KMS-11 (cell line): ENCODE measurements at regions not wholly inside any gene's neighbourhood (a gene's known extent, or its start where the extent isn't known, plus 50 kb on each side); places are given as distances from the start of the nearest gene placed in this dataset.

Experiments used
- H2AFZ ChIP-seq: fragments of 200-600 bp; sonication (generic); 2 replicates; pipeline ENCODE4 v1.6.1; 2016; ENCODE audit warnings: antibody characterized with exemption, mixed run types, low read depth
- H3K27ac ChIP-seq: fragments of 200-600 bp; sonication (generic); 2 replicates; pipeline ENCODE4 v1.6.1; 2016; ENCODE audit warnings: mild to moderate bottlenecking, mixed run types
- H3K27me3 ChIP-seq: fragments of 200-600 bp; sonication (generic); 2 replicates; pipeline ENCODE4 v1.6.1; 2017; ENCODE audit warnings: mild to moderate bottlenecking, low read depth, mixed run types, moderate library complexity; ENCODE audit not compliant: insufficient read depth
- H3K36me3 ChIP-seq: fragments of 200-600 bp; sonication (generic); 2 replicates; pipeline ENCODE4 v1.6.1; 2017; ENCODE audit warnings: mild to moderate bottlenecking, mixed run types; ENCODE audit not compliant: insufficient read depth
- H3K4me1 ChIP-seq: fragments of 200-600 bp; sonication (generic); 2 replicates; pipeline ENCODE4 v1.6.1; 2016; ENCODE audit warnings: mild to moderate bottlenecking, low read depth, mixed run types; ENCODE audit not compliant: poor library complexity, severe bottlenecking
- H3K4me2 ChIP-seq: fragments of 200-600 bp; sonication (generic); 2 replicates; pipeline ENCODE4 v1.7.0; 2016; ENCODE audit warnings: mild to moderate bottlenecking, mixed run types
- H3K4me3 ChIP-seq: fragments of 200-600 bp; sonication (generic); IDR thresholded peaks from 2 replicates; pipeline ENCODE4 v1.6.1; 2017; ENCODE audit warnings: low read depth, low read length, mixed read lengths; ENCODE audit not compliant: insufficient read depth
- H3K79me2 ChIP-seq: fragments of 200-600 bp; sonication (generic); 2 replicates; pipeline ENCODE4 v1.6.1; 2016; ENCODE audit warnings: low read depth, mixed run types; ENCODE audit not compliant: insufficient read depth
- H3K9ac ChIP-seq: fragments of 200-600 bp; sonication (generic); 2 replicates; pipeline ENCODE4 v1.6.1; 2016; ENCODE audit warnings: mild to moderate bottlenecking, mixed run types
- H4K20me1 ChIP-seq: fragments of 200-600 bp; sonication (generic); 2 replicates; pipeline ENCODE4 v1.6.1; 2016; ENCODE audit warnings: mild to moderate bottlenecking, mixed run types; ENCODE audit not compliant: insufficient read depth
- CTCF ChIP-seq: fragments of 200-600 bp; sonication (generic); conservative IDR thresholded peaks from 2 replicates; pipeline ENCODE4 v1.6.1; 2017; ENCODE audit warnings: low read depth, mild to moderate bottlenecking, antibody characterized with exemption, low read length, moderate library complexity, mixed read lengths

- H3K27ac ChIP-seq: no peak overlapping the region
- no peaks in the 10 kb centered on the region for H3K4me1 ChIP-seq
- no peaks in the 10 kb centered on the region for H3K36me3 ChIP-seq
- no peak overlapping the region for H3K4me2 ChIP-seq
- H3K9ac ChIP-seq: no peak overlapping the region
- H4K20me1 ChIP-seq: no peaks in the 10 kb centered on the region
- H3K27me3 ChIP-seq: no peaks in the 10 kb centered on the region
- no peaks in the 10 kb centered on the region for H3K79me2 ChIP-seq
- H2AFZ ChIP-seq: no peak overlapping the region
- no peak overlapping the region for H3K4me3 ChIP-seq
- TF ChIP-seq CTCF: no peak
Observed at GRCh38 chr12:17695495-17695894, 394.5 kb downstream of the RERGL start.

- no peaks in the 10 kb centered on the region for H3K27me3 ChIP-seq
- H3K4me3 ChIP-seq: no peak overlapping the region
- no peaks in the 10 kb centered on the region for H3K36me3 ChIP-seq
- H2AFZ ChIP-seq: no peak overlapping the region
- no peak overlapping the region for H3K4me2 ChIP-seq
- no peak for TF ChIP-seq CTCF
- no peaks in the 10 kb centered on the region for H4K20me1 ChIP-seq
- H3K4me1 ChIP-seq: no peaks in the 10 kb centered on the region
- no peaks in the 10 kb centered on the region for H3K79me2 ChIP-seq
- H3K9ac ChIP-seq: no peak overlapping the region
- H3K27ac ChIP-seq: no peak overlapping the region
Observed at GRCh38 chr12:17691369-17691768, 398.6 kb downstream of the RERGL start.

GRCh38 chr12:17680220-17680619 is 409.8 kb downstream of the RERGL start:
- H3K4me1 ChIP-seq: no peaks in the 10 kb centered on the region
- H3K36me3 ChIP-seq: no peaks in the 10 kb centered on the region
- no peak for TF ChIP-seq CTCF
- H3K27ac ChIP-seq: no peak overlapping the region
- H3K27me3 ChIP-seq: no peaks in the 10 kb centered on the region
- H3K4me2 ChIP-seq: no peak overlapping the region
- H3K9ac ChIP-seq: no peak overlapping the region
- no peak overlapping the region for H2AFZ ChIP-seq
- H3K79me2 ChIP-seq: no peaks in the 10 kb centered on the region
- H3K4me3 ChIP-seq: no peak overlapping the region
- H4K20me1 ChIP-seq: no peaks in the 10 kb centered on the region

GRCh38 chr12:17666641-17667324 is 423.2 kb downstream of the RERGL start:
- Histone ChIP-seq H3K4me2 (no peak overlapping the region), H3K27me3 (no peaks in the 10 kb centered on the region), H3K79me2 (no peaks in the 10 kb centered on the region), H4K20me1 (no peaks in the 10 kb centered on the region), H3K27ac (no peak overlapping the region), H3K9ac (no peak overlapping the region), H2AFZ (no peak overlapping the region), H3K4me3 (no peak overlapping the region), H3K4me1 (no peaks in the 10 kb centered on the region), H3K36me3 (no peaks in the 10 kb centered on the region)
- TF ChIP-seq CTCF: no peak
